IPS-18a (cell line): ENCODE measurements at regions not wholly inside any gene's neighbourhood (a gene's known extent, or its start where the extent isn't known, plus 50 kb on each side); places are given as distances from the start of the nearest gene placed in this dataset.
"Not testable (repeated sequence)": the region's sequence is repeated elsewhere in the genome, so short reads cannot be mapped to it uniquely, and the experiment has no call there.

Experiments used
- H3K27ac ChIP-seq: one replicate; pipeline ENCODE4 v1.5.1; 2013; ENCODE audit warnings: low read length
- H3K27me3 ChIP-seq: one replicate; pipeline ENCODE4 v1.6.1; 2013; ENCODE audit warnings: mild to moderate bottlenecking, low read length; ENCODE audit not compliant: control insufficient read depth, insufficient read depth
- H3K36me3 ChIP-seq: one replicate; pipeline ENCODE4 v1.6.1; 2013; ENCODE audit warnings: low read depth, low read length; ENCODE audit not compliant: control insufficient read depth
- H3K4me1 ChIP-seq: one replicate; pipeline ENCODE4 v1.6.1; 2013; ENCODE audit warnings: low read depth, low read length; ENCODE audit not compliant: control insufficient read depth
- H3K4me3 ChIP-seq: one replicate; pipeline ENCODE4 v1.5.1; 2013; ENCODE audit warnings: low read length
- H3K9ac ChIP-seq: one replicate; pipeline ENCODE4 v1.6.1; 2013; ENCODE audit warnings: mild to moderate bottlenecking, low read length, moderate library complexity
- H3K9me3 ChIP-seq: one replicate; pipeline ENCODE4 v1.6.1; 2013; ENCODE audit warnings: low read depth, low read length; ENCODE audit not compliant: control insufficient read depth

DNA sequence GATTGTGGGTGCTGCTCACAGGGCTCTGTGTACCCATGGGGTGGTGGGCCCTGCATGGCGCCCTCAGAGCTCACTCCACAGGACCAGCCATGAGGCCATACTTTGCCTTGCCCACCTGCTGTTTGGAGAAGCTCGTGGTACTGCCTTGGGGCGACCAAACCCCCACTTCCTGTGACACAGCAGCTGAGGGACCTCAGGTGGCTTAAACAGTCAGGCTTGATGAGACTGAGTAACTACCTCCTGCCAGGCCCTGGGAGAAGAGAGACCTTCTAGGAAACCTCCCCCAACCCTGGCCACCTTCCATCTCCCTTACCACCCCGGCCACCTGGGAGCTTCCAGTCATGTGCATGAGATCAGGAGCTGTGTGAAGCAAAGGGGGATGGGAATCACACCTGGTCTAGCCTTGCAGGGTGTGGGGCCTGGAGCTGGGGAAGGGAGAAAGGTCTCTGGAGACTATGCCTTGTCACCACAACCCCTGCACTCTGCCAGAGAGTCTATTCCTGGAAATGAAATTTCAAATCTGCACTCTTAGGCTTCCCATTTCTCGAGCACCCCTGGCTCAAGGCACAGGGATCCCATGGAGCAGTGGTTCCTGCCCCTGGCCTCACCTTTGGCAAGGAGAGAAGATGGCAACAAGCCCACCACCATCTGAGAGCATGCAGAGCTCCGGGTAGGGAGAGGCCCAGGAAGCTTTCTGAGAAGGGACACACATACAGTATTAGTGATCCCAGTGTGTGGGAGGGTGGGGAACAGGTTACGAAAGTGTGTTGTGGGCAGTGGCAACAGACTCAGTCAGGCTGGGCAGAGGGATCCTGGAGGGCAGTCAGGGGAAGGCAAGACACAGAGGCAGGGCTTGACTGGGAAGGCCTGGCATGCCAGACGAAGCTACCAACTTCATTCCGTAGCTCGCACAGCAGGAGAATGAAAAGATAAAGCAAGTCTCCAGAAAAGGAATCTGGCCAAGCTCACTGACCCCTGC, 125.0 kb downstream of the URI1 start:
- no peaks in the 10 kb centered on the region for H3K27me3 ChIP-seq

DNA sequence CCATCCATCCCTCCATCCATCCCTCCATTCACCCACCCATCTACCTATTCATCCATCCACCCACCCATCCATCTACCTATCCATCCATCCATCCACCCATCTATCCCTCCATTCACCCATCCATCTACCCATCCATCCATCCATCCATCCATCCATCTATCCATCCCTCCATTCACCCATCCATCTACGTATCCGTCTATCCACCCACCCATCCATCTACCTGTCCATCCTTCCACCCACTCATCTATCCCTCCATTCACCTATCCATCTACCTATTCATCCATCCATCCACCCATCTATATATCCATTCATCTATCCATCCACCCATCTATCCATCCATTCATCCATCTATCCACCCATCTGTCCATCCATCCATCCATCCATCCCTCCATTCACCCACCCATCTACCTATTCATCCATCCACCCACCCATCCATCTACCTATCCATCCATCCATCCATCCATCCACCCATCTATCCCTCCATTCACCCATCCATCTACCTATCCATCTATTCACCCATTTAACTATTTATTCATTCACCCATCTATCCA, 126.0 kb downstream of the URI1 start:
- not testable (repeated sequence) for H3K27ac ChIP-seq, H3K9me3 ChIP-seq, H3K9ac ChIP-seq, H3K27me3 ChIP-seq, H3K4me3 ChIP-seq, H3K36me3 ChIP-seq, H3K4me1 ChIP-seq

More for the DNA sequence above, 125.0 kb downstream of the URI1 start:
- Histone ChIP-seq H3K4me1 (no peaks in the 10 kb centered on the region), H3K9ac (no peak overlapping the region), H3K9me3 (no peaks in the 10 kb centered on the region), H3K36me3 (no peaks in the 10 kb centered on the region), H3K27ac (no peak overlapping the region), H3K4me3 (no peak overlapping the region)

DNA sequence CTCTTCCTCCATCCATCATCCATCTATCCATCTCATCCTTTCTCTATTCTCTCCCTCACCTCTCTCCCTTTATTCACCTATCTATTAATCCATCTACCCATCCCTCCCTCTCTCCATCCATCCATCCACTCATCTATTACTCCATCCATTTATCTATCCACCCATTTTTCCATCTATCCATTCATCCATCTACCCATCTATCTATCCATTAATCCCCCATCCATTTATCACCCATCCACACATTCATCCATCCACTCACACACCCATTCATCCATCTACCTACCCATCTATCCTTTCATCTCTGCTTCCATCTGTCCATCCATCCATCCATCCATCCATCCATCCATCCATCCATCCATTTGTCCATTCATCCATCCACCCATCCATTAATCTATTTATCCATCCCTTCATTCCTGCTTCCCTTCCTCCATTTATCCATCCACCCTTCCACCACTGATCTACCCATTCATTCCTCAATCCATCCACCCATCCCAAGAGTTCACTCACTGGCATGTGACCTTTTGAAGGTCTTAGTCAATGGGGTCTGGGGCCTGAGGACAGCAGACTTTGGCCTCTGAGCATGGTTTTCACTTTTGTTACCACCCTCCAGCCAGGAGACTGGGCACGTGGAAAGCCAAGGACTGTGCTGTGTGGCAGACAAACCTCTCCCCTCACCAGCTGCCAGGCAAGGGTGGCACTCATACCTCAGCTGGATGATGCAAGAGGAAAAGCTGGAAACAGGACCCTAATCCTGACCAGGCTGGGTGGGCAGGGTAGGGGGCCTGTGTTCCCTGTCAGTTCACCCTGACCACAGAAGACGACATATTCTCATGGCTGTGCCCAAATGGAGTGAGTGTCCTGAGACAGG, 126.7 kb downstream of the URI1 start:
- H3K9ac ChIP-seq = no peak overlapping the region
- H3K27ac ChIP-seq = no peak overlapping the region
- no peaks in the 10 kb centered on the region for H3K9me3 ChIP-seq
- H3K4me1 ChIP-seq = no peaks in the 10 kb centered on the region
- H3K4me3 ChIP-seq = no peak overlapping the region
- H3K27me3 ChIP-seq = no peaks in the 10 kb centered on the region
- H3K36me3 ChIP-seq = no peaks in the 10 kb centered on the region

DNA sequence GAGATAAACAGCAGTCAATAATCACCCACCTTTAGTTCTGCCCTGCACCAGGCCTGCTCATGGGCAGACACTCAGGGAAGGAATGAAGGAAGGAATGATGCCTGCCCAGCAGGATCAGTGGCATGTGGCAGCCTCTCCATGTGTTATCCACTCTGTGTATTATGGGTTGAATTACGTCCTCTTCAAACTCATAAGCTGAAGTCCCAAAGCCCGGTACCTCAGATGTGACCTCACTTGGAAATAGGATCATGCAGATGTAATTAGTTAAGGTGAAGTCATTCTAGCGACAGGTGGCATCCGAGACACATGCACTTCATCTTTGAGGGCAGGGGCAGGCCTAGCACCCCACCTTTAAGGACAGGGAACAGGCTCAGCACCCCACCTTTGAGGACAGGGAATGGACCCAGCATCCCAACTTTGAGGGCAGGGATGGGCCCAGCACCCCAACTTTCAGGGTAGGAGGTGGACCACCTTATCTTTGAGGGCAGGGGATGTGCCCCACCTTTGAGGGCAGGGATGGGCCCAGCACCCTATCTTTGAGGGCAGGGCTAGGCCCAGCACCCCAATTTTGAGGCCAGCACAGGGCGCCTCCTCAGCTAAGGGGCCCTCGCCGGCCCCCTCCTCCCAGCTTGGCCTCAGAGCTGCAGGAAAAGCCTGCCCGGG, 127.6 kb downstream of the URI1 start:
- no peaks in the 10 kb centered on the region for H3K4me1 ChIP-seq
- H3K27ac ChIP-seq = no peak overlapping the region
- H3K9me3 ChIP-seq = no peaks in the 10 kb centered on the region
- H3K36me3 ChIP-seq = no peaks in the 10 kb centered on the region
- no peak overlapping the region for H3K4me3 ChIP-seq
- no peaks in the 10 kb centered on the region for H3K27me3 ChIP-seq
- no peak overlapping the region for H3K9ac ChIP-seq

DNA sequence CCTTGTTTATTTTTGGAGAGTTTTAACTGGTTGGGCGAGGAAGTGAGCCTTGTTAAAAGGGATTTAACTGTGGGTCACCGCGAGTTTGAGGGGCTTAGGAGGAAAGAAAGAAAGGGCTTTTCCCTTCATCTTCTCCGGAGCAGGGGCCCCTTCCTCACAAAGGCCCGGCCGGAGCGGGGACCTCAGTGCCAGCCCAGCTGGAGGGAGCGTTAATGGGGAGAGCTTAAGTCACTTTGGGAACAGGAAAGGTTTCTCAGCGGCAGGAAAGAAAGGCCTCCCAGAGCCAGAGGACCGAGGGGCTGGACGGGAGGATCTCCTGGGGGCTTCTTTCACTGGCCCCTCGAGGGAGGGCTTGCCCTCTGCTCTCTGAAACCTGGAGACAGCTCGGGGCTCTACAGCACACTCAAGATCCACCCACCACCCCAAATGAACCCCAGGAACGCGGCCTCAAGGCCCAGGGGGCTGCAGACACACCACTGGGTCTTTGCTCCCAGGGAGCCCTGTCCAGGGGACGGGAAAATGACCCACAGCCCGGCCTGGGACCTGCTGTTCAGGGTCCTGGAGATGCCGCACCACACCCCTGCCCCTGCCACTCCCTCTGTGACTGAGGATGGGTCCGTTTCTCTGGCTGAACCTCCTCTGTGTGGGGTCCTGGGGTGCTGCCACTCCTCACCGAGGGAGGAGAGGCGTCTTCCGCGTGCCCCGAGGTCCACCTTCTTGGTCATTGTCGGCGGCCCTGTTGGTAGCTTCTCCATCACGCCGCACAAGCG, 128.3 kb downstream of the URI1 start:
- Histone ChIP-seq H3K9me3 (no peaks in the 10 kb centered on the region), H3K36me3 (no peaks in the 10 kb centered on the region), H3K4me1 (no peaks in the 10 kb centered on the region), H3K9ac (no peak overlapping the region), H3K27me3 (no peaks in the 10 kb centered on the region), H3K27ac (no peak overlapping the region), H3K4me3 (no peak overlapping the region)

DNA sequence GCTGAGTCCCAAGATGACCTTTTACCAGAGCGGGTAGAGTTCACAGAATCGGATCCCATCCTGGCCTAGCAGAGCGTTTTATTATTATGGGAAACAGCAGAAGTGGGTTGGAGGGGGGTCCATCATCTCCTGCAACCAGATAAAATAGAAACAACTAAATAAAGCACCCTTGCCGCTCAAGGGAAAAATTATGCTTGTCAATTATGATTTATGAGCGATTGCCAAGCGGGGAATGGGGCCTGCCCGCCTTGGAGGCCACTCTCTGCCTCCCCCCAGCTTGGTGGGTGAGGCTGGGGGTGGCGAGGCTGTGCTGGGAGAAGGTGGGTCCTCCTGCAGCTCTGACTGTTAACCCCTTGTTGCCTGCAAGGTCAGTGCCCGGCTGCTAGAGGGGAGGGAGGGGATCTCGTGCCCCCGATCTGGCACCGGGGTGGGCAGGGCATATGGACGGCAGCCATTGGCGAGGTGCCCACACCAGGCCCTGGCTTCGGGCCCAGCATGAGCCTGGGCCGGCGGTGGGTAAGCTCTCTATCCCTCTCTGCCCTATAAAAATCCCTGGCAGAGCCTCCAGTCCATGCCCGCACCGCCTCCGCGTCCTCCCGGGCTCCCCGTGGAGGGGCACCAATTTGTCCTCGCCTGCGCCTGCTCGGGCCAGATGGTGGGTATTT, 129.1 kb downstream of the URI1 start:
- H3K4me3 ChIP-seq = no peak overlapping the region
- H3K27me3 ChIP-seq = no peaks in the 10 kb centered on the region
- no peaks in the 10 kb centered on the region for H3K9me3 ChIP-seq
- no peak overlapping the region for H3K9ac ChIP-seq
- H3K27ac ChIP-seq = no peak overlapping the region
- H3K4me1 ChIP-seq = no peaks in the 10 kb centered on the region
- no peaks in the 10 kb centered on the region for H3K36me3 ChIP-seq

DNA sequence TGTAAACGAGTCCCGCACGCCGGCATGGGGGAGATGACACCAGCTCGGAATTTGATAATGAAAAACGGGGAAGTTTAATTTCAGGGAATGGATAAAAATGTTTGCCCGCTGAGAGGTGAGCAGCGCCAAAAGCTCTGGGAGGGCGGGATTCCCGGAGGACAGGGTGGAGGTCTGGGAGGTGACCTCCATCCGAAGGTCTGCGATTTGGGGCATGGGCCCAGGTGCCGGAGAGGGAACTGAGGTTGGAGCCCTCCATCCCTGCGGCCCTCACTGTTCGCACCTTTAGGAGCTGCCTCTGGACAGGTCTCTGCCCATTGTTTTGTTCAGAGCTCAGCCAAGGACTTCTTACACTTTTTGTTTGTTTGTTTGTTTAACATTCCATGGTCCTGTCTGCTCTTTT, 129.8 kb downstream of the URI1 start:
- no peaks in the 10 kb centered on the region for H3K4me1 ChIP-seq
- no peak overlapping the region for H3K9ac ChIP-seq
- H3K4me3 ChIP-seq = no peak overlapping the region
- no peaks in the 10 kb centered on the region for H3K36me3 ChIP-seq
- no peaks in the 10 kb centered on the region for H3K9me3 ChIP-seq
- H3K27ac ChIP-seq = no peak overlapping the region
- H3K27me3 ChIP-seq = no peaks in the 10 kb centered on the region

DNA sequence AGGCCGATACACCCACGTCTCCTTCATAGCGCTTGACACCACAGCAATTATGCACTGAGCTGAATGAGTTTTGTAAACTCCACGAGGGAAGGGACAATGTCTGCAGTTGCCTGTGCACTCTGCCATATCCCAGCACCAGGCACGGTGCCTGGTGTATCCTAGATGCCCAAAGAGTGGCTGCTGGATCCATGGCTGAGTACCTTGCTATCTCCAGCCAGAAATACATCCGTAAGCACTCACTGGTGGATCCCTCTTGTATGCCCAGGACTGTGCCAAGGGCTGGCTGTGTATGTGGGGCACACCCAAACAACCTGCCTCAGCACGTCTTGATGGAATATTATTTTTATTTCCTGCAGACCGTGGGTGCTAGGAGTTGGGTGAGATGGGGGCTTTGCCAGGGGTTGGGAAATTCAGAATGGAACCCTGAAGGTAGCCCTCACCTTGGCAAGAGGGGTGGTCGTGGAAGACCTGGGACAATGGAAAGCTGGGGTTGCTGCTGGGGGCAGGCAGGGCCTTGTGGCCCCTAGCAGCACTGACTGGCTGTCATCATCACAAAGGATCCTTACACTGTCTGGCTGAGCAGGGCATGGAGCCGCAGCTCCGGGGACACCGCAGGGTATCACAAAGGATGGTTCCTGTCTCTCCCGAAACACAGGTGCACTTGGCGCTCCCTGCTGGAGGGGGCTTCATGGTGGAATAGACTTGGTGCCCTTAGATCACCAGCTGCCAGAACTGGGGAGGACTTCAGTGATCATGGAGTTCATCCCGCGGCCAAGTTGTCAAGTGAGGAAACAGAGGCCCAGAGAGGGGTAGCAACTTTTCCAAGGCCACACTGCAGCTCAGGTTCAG, 131.3 kb downstream of the URI1 start:
- Histone ChIP-seq H3K4me3 (no peak overlapping the region), H3K9me3 (no peaks in the 10 kb centered on the region), H3K36me3 (no peaks in the 10 kb centered on the region), H3K4me1 (no peaks in the 10 kb centered on the region), H3K27ac (no peak overlapping the region), H3K27me3 (no peaks in the 10 kb centered on the region), H3K9ac (no peak overlapping the region)

DNA sequence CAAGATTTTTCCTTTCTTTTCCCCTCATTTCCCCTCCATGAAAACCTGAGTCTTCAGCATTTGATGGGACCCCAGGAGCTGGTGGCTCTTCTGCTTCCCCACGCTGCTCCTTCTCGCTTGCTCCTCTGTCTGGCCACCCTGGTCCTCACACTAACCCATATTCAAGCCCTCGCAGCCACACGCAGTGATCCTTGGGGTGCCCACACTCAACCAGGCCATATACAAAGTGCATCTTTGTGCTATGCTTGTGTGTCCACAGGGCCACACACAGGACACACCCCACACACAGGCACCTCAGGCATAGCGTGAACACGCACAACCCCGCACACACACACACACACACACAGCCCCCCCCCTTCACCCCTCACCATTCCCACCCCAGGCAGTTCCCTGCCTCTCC, 132.1 kb downstream of the URI1 start:
- no peak overlapping the region for H3K27ac ChIP-seq
- no peaks in the 10 kb centered on the region for H3K9me3 ChIP-seq
- H3K4me3 ChIP-seq = no peak overlapping the region
- no peaks in the 10 kb centered on the region for H3K27me3 ChIP-seq
- no peak overlapping the region for H3K9ac ChIP-seq
- H3K36me3 ChIP-seq = no peaks in the 10 kb centered on the region
- H3K4me1 ChIP-seq = no peaks in the 10 kb centered on the region
